ENCODE measurements at regions not wholly inside any gene's neighbourhood (a gene's known extent, or its start where the extent isn't known, plus 50 kb on each side); places are given as distances from the start of the nearest gene placed in this dataset.

- ChIA-PET POLR2A (no interaction called here), CTCF (ENCODE audit: low intra/inter-chr PET ratio) (no interaction called here)
- Histone ChIP-seq H3K79me2 (ENCODE audit: control insufficient read depth, insufficient read depth, low read length) (no peaks in the 10 kb centered on the region), H3K36me3 (ENCODE audit: control insufficient read depth, insufficient read depth, low read length) (no peaks in the 10 kb centered on the region), H3K27me3 (ENCODE audit: control insufficient read depth in 2 of 2, insufficient read depth in 2 of 2, low read length in 2 of 2) (no peaks in the 10 kb centered on the region), H4K20me1 (replicated peaks; ENCODE audit: control insufficient read depth, insufficient read depth, low read length) (no peaks in the 10 kb centered on the region), H3K4me1 (replicated peaks in 1 of 2; ENCODE audit: control insufficient read depth in 2 of 2, insufficient read depth in 2 of 2, low read length in 2 of 2) (no peaks in the 10 kb centered on the region), H3K4me3 (no peak overlapping the region), H3K9me3 (replicated peaks; ENCODE audit: control insufficient read depth, insufficient read depth, low read depth, low read length) (no peaks in the 10 kb centered on the region), H3K4me2 (ENCODE audit: insufficient read depth, low read length) (no peak overlapping the region), H3K9me1 (ENCODE audit: control insufficient read depth, insufficient read depth, low read length) (no peaks in the 10 kb centered on the region), H2AFZ (ENCODE audit: low read depth, low read length) (no peak overlapping the region), H3K9ac (ENCODE audit: insufficient read depth in 1 of 2, low read depth in 2 of 2, low read length in 2 of 2) (no peak overlapping the region), H3K27ac (ENCODE audit: extremely low read depth, low read depth, low read length) (no peak overlapping the region)
- in situ Hi-C loops (cut with MboI) (no loop called here), intact Hi-C loops (cut with micrococcal nuclease) (no loop called here)
- no TSS peak for BruUV-seq (replicated peaks)
- DNase-seq (ENCODE audit: extremely low read depth in 1 of 4, low spot score in 3 of 4) (no peak), FAIRE-seq (no peak), ATAC-seq (no peak)
- TF ChIP-seq, protein P1, sequence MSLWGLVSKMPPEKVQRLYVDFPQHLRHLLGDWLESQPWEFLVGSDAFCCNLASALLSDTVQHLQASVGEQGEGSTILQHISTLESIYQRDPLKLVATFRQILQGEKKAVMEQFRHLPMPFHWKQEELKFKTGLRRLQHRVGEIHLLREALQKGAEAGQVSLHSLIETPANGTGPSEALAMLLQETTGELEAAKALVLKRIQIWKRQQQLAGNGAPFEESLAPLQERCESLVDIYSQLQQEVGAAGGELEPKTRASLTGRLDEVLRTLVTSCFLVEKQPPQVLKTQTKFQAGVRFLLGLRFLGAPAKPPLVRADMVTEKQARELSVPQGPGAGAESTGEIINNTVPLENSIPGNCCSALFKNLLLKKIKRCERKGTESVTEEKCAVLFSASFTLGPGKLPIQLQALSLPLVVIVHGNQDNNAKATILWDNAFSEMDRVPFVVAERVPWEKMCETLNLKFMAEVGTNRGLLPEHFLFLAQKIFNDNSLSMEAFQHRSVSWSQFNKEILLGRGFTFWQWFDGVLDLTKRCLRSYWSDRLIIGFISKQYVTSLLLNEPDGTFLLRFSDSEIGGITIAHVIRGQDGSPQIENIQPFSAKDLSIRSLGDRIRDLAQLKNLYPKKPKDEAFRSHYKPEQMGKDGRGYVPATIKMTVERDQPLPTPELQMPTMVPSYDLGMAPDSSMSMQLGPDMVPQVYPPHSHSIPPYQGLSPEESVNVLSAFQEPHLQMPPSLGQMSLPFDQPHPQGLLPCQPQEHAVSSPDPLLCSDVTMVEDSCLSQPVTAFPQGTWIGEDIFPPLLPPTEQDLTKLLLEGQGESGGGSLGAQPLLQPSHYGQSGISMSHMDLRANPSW (CRISPR knock-in tag; IDR thresholded peaks at IDR 0.05), result no peak
- TF ChIP-seq MXD1 (CRISPR knock-in tag; IDR thresholded peaks at IDR 0.05; ENCODE audit: borderline replicate concordance, poor library complexity, severe bottlenecking), result no peak
- TF ChIP-seq TOE1 (IDR thresholded peaks at IDR 0.05; ENCODE audit: borderline replicate concordance), result no peak
- TF ChIP-seq TOE1 (CRISPR knock-in tag; IDR thresholded peaks at IDR 0.05; ENCODE audit: borderline replicate concordance, low read depth), result no peak
- TF ChIP-seq, protein P2, sequence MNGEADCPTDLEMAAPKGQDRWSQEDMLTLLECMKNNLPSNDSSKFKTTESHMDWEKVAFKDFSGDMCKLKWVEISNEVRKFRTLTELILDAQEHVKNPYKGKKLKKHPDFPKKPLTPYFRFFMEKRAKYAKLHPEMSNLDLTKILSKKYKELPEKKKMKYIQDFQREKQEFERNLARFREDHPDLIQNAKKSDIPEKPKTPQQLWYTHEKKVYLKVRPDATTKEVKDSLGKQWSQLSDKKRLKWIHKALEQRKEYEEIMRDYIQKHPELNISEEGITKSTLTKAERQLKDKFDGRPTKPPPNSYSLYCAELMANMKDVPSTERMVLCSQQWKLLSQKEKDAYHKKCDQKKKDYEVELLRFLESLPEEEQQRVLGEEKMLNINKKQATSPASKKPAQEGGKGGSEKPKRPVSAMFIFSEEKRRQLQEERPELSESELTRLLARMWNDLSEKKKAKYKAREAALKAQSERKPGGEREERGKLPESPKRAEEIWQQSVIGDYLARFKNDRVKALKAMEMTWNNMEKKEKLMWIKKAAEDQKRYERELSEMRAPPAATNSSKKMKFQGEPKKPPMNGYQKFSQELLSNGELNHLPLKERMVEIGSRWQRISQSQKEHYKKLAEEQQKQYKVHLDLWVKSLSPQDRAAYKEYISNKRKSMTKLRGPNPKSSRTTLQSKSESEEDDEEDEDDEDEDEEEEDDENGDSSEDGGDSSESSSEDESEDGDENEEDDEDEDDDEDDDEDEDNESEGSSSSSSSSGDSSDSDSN (IDR thresholded peaks at IDR 0.05; ENCODE audit: borderline replicate concordance in 1 of 2, low read depth in 2 of 2, low read length in 2 of 2), result no peak
- no peak for TF ChIP-seq STAT5A (IDR thresholded peaks at IDR 0.05; ENCODE audit: borderline replicate concordance, low read length)
- no peak for TF ChIP-seq ZBTB17 (CRISPR knock-in tag; IDR thresholded peaks at IDR 0.05)
- no peak for TF ChIP-seq PHF20 (IDR thresholded peaks at IDR 0.05; ENCODE audit: partially characterized antibody)
- TF ChIP-seq MAZ (CRISPR knock-in tag; conservative IDR thresholded peaks at IDR 0.05 in 1 of 2, IDR thresholded peaks at IDR 0.05 in 1 of 2), result no peak
- no peak for TF ChIP-seq ZBTB12 (CRISPR knock-in tag; IDR thresholded peaks at IDR 0.05)
- no peak for TF ChIP-seq MAFG (tag; conservative IDR thresholded peaks at IDR 0.05)
- no peak for TF ChIP-seq TFAM (CRISPR knock-in tag; conservative IDR thresholded peaks at IDR 0.05)
- no peak for TF ChIP-seq CREB3L1 (IDR thresholded peaks at IDR 0.05; ENCODE audit: borderline replicate concordance, low read depth)
- TF ChIP-seq NFIX (CRISPR knock-in tag; IDR thresholded peaks at IDR 0.05; ENCODE audit: low read depth), result no peak
- 0% methylated on average over 3 of the region's 3 CpGs for WGBS (ENCODE audit: insufficient coverage, low coverage, missing lambda C conversion rate)
Observed at GRCh38 chr4:36485885-36486284, 204.5 kb downstream of the DTHD1 start.
